Testis (tissue), 2 donors: ENCODE measurements at regions not wholly inside any gene's neighbourhood (a gene's known extent, or its start where the extent isn't known, plus 50 kb on each side); places are given as distances from the start of the nearest gene placed in this dataset.
"Not testable (repeated sequence)": the region's sequence is repeated elsewhere in the genome, so short reads cannot be mapped to it uniquely, and the experiment has no call there.

Experiments used
- CTCF ChIP-seq, 3 experiments: fragments of 450-650 bp in 2 of 3; fragments of 200-600 bp in 1 of 3; sonication (generic) in 1 of 3; IDR thresholded peaks; one replicate each; pipeline ENCODE4 v1.5.1; 2016 to 2019; ENCODE audit warnings: antibody characterized with exemption in 3 of 3, mild to moderate bottlenecking in 2 of 3, moderate library complexity in 1 of 3
- POLR2A ChIP-seq: fragments of 450-650 bp; IDR thresholded peaks from one replicate; pipeline ENCODE4 v1.6.1; 2017; ENCODE audit warnings: antibody characterized with exemption, mild to moderate bottlenecking, moderate library complexity

GRCh38 chr15:62683192-62683591 lies 359.4 kb upstream of the TPM1 start:
- TF ChIP-seq CTCF (IDR thresholded peaks at IDR 0.05); POLR2A: not testable (repeated sequence)
